Activated CD8-positive, alpha-beta memory T cell treated with anti-CD3 and anti-CD28 coated beads for 36 hours (primary cell): ENCODE measurements at regions not wholly inside any gene's neighbourhood (a gene's known extent, or its start where the extent isn't known, plus 50 kb on each side); places are given as distances from the start of the nearest gene placed in this dataset.

Experiments
- CTCF ChIA-PET: fragments of 350-600 bp; sonication (Branson Sonifier 250); formaldehyde crosslinking; loops from one replicate; lab custom pipeline; 2021; ENCODE audit warnings: antibody characterized with exemption; lab: Charles Lee
- POLR2A ChIA-PET: fragments of 350-600 bp; sonication (Branson Sonifier 250); formaldehyde crosslinking; loops from one replicate; lab custom pipeline; 2021; ENCODE audit warnings: antibody characterized with exemption; lab: Charles Lee

GRCh38 chr2:215754546-215754945, 258.8 kb downstream of the MREG start:
- ChIA-PET POLR2A (no interaction called here), CTCF (no interaction called here)

DNA sequence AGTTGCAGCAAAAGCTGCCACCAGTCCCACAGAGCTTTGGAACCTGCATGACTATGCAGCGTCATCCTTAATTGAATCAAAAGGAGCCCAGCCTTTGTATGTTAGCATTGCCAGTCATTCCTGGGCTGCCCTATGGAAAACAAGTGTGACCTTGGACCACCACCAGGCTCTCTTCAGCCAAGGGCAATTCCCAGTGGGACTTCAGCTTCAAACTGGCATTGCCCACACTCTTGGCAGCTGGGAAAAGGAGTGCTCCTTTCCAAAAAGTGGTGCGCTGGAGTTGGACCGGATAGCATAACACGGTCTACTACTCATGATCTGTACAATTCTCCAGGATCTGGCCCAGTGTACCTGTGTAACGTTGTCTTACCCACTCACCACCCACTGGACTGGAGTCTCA, 259.5 kb downstream of the MREG start:
- ChIA-PET CTCF (no interaction called here), POLR2A (no interaction called here)

DNA sequence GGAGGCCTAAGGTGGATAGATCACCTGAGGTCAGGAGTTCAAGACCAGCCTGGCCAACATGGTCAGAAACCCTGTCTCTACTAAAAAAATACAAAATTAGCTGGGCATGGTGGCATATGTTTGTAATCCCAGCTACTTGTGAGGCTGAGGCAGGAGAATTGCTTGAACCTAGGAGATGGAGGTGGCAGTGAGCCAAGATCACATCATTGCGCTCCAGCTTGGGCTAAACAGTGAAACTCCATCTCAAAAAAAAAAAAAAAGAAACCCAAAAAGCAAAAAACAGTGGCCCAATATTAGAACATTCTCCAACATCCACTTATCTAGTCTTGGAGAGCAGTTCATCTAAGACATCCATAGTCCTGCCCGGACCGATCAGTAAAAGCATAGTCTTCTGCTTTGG, 260.4 kb downstream of the MREG start:
- POLR2A ChIA-PET = no interaction called here
- CTCF ChIA-PET = no interaction called here

DNA sequence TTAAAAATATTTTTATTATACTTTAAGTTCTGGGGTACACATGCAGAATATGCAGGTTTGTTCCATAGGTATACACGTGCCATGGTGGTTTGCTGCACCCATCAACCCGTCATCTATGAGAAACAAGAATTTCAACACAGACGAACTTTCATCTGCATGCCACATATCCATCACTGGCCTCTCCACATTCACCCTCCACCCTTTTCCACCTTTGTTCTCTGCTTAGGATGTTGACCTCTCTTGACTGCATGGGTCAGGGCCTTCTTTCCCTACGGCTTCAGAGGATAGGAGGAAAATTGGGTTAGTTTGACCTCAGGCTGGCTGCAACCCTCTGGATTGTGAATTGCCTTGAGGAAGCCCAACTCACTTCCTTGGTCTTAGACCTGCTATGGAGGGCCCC, 260.9 kb downstream of the MREG start:
- POLR2A ChIA-PET = no interaction called here
- CTCF ChIA-PET = no interaction called here

DNA sequence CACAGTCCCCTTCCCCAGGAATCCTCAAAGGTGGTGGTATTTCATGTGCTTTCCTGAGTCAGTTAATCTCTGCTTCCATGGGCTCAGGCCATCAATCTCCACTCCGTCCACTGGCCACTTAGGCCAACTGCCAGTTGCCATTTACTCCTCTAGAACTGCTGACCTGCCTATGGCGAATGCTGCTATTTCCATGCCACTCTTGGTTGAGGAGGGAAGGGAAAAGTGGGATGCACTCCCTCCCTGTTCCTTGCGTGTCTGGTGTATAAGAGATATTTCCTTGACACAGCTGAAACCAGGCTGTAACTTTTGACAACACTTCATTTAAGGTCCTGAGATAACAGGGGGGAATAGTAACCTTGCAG, 261.5 kb downstream of the MREG start:
- CTCF ChIA-PET = no interaction called here
- POLR2A ChIA-PET = no interaction called here

DNA sequence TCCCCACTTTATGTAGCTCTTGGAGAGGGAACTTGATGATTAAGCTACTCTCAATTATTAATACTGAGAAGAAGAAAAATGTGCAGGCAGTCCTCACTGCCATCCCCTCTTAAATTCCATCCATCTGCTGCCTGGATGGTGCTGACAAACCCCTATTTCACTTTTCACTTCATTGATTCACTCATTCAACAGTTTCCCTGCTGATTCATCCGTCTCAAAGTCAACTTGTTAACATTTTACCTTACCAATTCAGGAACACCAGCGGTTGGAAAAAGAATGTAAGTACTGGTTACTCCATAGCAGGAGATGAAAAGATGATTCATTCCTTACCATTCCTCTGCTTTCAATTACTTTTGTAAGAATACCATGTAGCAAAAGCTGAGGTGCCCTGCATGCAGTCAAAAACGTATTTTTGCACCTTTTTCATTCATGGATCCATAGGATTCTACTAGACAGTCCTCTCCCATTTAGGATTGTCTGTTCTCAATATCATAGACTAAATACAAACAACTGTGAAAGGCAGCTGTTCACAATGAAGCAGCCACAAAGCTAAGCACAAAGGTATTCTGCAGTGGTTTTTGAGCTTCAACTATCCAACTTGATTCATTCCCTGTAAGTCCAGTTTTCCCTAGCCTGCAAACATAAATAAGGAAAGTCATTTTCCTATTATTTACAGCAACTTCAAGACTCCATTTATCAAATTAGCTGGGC, 262.0 kb downstream of the MREG start:
- POLR2A ChIA-PET = no interaction called here

DNA sequence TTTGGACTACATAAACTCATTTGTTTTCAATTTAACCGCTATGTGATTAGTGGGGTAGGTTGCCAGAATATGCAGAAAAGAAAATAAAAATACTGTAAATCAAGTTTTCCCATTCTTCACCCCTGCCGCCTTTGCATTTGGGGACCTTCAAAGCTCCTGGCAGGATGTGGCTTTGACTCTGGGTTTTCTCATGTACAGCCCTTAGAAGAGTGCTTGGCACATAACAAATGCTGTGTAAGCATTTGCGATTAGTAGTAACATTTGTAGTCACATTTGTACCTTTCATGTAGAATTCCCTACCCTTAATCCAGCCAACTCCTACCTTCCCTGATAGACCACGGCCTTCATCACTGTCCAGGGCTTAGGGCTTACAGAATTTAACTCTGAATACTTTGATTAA, 262.6 kb downstream of the MREG start:
- ChIA-PET CTCF (no interaction called here), POLR2A (no interaction called here)

More for the DNA sequence above, 262.0 kb downstream of the MREG start:
- CTCF ChIA-PET = no interaction called here

GRCh38 chr2:215749092-215749957, 264.0 kb downstream of the MREG start:
- POLR2A ChIA-PET = no interaction called here
- CTCF ChIA-PET = interaction anchor here (0.5 kb wide), 1 partner anchor 14 kb away, joined by 3 read pairs; no protein-coding TSS in a partner anchor

DNA sequence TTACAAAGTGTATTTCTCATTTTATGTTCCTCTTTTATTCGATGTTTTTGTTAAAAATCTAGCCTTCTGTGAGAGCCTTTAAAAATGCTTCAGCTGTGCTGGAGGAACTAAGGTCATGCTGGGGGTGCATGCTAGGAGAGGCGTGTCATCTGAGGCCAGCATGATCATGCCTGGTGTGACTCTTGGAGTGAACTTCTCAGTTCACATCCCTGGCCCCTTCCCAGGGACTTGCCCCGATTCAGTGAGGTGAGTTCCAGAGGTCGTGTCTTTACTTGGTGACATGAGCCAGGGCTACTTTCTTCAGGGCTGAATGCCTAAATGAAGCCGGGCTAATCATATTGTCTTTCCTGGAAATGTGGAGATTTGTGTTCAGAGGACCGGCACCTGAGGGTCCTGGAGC, 264.9 kb downstream of the MREG start:
- CTCF ChIA-PET = interaction anchor here (0.5 kb wide), 1 partner anchor 15 kb away, joined by 3 read pairs; no protein-coding TSS in a partner anchor
- POLR2A ChIA-PET = no interaction called here

DNA sequence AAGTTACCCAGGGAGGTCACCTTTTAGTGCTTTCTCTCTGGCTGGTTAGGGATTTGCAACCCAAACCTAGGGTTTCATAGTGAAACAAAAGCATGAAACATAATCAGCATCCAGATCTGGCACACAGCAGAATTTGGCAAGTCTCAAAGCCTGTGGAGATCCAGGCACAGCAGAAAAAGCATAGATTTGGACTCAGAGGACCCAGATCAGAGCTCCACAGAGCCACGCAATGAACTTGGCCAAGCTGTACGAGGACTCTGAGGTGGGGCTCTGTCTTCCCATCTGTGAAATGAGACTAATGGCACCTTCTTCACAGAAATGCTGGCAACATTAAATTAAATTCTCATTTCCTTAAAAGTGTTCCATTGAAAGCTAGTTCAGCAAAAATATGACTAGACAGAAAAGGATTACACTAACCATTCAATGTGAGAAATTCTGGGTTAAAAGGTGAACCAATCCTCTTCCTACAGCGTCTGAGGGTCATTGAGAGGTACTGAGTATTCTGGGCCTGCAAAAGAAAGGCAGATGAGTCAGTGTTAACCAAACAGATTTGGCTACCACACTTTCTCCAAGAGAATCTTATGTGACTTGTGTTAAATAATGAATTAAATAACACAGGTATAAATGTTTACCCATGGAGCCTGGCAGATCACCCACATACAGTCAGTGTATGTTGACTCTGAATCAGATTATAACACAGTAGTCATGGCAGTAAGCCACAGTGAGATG, 266.3 kb downstream of the MREG start:
- CTCF ChIA-PET = no interaction called here
- POLR2A ChIA-PET = no interaction called here

- ChIA-PET POLR2A (no interaction called here), CTCF (interaction anchor here (0.6 kb wide), 1 partner anchor 335 kb away, joined by 3 read pairs; no protein-coding TSS in a partner anchor)
Observed at GRCh38 chr2:215746226-215746886, 267.0 kb downstream of the MREG start.

GRCh38 chr2:215745331-215745730, 268.0 kb downstream of the MREG start:
- ChIA-PET POLR2A (no interaction called here), CTCF (interaction anchor here (0.6 kb wide), 1 partner anchor 334 kb away, joined by 3 read pairs; no protein-coding TSS in a partner anchor)

DNA sequence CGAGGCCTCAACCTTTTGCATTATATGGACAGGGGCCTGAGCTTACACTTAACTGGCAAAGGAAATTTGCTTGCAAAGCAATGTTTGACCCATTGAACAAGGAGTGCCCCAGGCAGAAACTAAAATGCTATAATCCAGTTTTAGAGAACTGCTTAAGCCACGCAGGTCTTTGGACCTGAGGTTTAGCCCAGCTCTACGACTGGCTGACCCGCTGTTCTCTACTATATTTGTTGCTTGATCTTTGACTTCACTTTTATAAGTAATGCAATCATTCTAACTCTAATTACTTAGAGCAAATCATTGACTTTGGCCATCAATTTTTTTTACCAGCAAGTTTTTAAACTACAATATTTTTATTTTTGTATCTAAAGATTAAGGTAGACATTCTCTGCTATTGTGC, 268.8 kb downstream of the MREG start:
- POLR2A ChIA-PET = no interaction called here
- CTCF ChIA-PET = no interaction called here

DNA sequence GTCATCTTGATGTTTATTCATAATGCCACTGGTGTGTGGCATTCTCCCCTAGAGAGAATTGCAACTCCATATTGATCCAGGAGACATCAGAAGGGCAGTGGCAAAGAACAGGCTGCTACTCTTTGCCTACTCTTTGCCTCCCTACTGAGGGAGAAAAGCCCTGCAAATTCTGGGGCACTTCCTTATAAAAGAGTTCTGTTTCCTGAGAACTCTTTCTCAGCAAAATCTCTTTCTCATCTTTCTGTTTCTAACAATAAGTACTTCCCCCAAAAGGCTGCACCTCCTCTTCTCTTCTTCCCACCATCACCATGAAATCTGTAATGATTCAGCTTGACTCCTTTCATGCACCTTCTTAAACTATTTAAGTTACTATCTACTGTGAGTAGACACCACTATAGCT, 270.3 kb downstream of the MREG start:
- CTCF ChIA-PET = no interaction called here
- POLR2A ChIA-PET = no interaction called here

DNA sequence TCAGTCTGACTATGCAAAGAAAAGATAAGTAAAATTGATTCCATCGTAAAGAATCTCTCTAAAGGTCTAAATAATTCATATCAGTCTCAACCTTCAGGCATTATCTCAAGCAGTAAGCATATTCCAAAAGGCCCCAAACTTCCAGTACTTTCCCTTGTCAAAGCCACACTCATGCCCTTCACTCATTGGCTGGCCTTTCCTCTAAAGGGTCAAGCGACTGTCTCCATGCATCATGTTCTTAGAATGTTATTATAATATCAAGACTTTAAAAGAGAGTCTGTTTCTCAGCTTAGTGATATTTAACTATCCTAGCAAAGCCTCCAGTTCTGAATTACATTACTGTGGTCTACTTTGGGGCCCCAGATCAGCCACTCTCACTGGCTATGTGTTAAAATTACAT, 271.3 kb downstream of the MREG start:
- POLR2A ChIA-PET = no interaction called here
- CTCF ChIA-PET = no interaction called here

DNA sequence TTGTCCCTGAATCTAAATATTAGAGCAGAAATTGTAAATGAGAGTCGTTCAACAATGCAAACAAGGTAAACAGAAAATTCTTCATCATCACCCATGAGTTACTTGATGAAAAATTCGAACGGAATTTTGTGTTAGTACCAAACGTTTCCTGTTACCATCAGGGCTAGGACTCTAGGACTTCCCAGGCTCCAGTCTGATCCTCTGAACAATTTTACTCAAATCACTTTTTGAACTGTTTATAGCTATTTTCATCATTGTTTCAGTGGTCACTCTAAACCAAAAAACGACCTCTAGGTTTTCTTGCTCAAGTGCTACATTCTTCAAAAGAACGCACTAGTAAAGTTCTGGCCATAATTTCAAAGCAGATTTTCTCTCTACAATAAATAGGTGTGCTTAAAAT, 273.3 kb downstream of the MREG start:
- POLR2A ChIA-PET = no interaction called here
- CTCF ChIA-PET = no interaction called here

GRCh38 chr2:215738351-215738750, 275.0 kb downstream of the MREG start:
- POLR2A ChIA-PET = no interaction called here
- CTCF ChIA-PET = no interaction called here

DNA sequence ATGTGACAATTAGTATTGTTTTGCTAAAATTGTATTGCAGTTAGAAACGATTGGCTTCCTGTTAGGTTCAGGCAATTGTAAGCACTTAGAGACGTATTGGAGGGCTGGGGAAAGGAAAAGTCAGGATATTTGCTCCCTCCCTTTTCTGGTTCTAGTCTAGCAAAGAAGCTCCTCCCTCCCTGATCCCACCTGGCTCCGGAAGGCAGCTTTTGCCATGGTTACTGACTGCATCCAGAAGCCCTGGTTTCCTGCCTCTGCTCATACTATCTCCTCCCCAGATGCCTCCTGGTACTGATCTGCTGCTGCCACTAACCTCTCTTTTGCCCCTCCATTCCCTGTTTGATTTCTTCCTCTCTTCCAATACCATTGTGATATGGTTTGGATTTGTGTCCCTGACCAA, 275.9 kb downstream of the MREG start:
- POLR2A ChIA-PET = no interaction called here
- CTCF ChIA-PET = no interaction called here

DNA sequence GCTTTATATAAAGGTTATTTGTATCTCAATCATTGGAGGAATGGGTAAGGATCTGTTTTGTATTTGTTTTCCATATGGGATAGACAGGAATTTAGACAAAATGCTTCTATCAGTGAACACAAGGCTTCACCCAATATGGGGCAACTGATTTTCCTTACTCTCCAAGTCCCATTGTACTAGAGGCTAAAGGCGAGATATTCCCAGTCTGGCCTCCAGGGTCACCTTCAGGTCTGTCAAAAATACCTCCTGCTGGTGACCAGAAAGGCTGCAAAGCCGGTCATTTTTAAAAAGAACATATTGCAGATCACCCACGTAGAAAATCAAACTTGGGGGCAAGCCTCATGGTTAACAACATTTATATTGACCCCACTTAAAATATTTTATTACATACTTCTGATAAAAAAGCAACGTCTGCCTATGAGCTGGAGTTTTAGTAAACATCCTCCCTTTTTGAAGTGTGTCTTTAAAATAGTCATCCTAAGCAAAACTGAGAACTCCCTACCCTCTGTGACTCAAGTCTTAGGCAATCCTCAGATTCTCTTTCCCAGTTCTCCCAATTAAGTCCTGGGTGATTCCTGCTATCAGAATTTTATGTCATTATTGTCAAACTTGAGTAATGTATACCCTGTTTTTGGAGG, 276.6 kb downstream of the MREG start:
- ChIA-PET POLR2A (no interaction called here), CTCF (no interaction called here)
